OCI-LY1 (cell line): ENCODE measurements at regions not wholly inside any gene's neighbourhood (a gene's known extent, or its start where the extent isn't known, plus 50 kb on each side); places are given as distances from the start of the nearest gene placed in this dataset.

Source experiments
- EZH2 ChIP-seq: fragments of 200-600 bp; sonication (generic), shearing (Covaris generic); IDR thresholded peaks from 2 replicates; pipeline ENCODE4 v1.8.0; 2017; ENCODE audit warnings: borderline replicate concordance, mixed run types, mild to moderate bottlenecking, antibody characterized with exemption, low read length, moderate library complexity, mixed read lengths
- TF ChIP-seq, protein P1 (sequence below): fragments of 200-600 bp; sonication (generic), shearing (Covaris generic); IDR thresholded peaks from 2 replicates; pipeline ENCODE4 v1.5.1; 2017; ENCODE audit warnings: mild to moderate bottlenecking, antibody characterized with exemption, low read length, moderate library complexity, mixed read lengths

GRCh38 chr2:15788830-15789229 is 151.5 kb upstream of the MYCN start:
- TF ChIP-seq, protein P1, sequence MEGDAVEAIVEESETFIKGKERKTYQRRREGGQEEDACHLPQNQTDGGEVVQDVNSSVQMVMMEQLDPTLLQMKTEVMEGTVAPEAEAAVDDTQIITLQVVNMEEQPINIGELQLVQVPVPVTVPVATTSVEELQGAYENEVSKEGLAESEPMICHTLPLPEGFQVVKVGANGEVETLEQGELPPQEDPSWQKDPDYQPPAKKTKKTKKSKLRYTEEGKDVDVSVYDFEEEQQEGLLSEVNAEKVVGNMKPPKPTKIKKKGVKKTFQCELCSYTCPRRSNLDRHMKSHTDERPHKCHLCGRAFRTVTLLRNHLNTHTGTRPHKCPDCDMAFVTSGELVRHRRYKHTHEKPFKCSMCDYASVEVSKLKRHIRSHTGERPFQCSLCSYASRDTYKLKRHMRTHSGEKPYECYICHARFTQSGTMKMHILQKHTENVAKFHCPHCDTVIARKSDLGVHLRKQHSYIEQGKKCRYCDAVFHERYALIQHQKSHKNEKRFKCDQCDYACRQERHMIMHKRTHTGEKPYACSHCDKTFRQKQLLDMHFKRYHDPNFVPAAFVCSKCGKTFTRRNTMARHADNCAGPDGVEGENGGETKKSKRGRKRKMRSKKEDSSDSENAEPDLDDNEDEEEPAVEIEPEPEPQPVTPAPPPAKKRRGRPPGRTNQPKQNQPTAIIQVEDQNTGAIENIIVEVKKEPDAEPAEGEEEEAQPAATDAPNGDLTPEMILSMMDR, result no peak
- no peak for TF ChIP-seq EZH2
